ENCODE measurements at regions not wholly inside any gene's neighbourhood (a gene's known extent, or its start where the extent isn't known, plus 50 kb on each side); places are given as distances from the start of the nearest gene placed in this dataset.
A peak's percentile ranks its signal among the peaks of the same experiment; 100 is the strongest.

GRCh38 chr9:113687680-113688371, 188.3 kb upstream of the ZNF618 start:
- H3K4me3 ChIP-seq = no peak overlapping the region
- TF ChIP-seq, protein P1, sequence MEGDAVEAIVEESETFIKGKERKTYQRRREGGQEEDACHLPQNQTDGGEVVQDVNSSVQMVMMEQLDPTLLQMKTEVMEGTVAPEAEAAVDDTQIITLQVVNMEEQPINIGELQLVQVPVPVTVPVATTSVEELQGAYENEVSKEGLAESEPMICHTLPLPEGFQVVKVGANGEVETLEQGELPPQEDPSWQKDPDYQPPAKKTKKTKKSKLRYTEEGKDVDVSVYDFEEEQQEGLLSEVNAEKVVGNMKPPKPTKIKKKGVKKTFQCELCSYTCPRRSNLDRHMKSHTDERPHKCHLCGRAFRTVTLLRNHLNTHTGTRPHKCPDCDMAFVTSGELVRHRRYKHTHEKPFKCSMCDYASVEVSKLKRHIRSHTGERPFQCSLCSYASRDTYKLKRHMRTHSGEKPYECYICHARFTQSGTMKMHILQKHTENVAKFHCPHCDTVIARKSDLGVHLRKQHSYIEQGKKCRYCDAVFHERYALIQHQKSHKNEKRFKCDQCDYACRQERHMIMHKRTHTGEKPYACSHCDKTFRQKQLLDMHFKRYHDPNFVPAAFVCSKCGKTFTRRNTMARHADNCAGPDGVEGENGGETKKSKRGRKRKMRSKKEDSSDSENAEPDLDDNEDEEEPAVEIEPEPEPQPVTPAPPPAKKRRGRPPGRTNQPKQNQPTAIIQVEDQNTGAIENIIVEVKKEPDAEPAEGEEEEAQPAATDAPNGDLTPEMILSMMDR (IDR thresholded peaks at IDR 0.05) = no peak
- H3K36me3 ChIP-seq (ENCODE audit: low read depth) = no peaks in the 10 kb centered on the region
- ATAC-seq = peak; percentile 50
- no peaks in the 10 kb centered on the region for H3K9me3 ChIP-seq
- DNase-seq = no peak
- peaks cover 4% of the 10 kb centered on the region for H3K4me1 ChIP-seq (ENCODE audit: low read depth)
- intact Hi-C loops (cut with DNase I, micrococcal nuclease) = no loop called here

- TF ChIP-seq, protein P1 (IDR thresholded peaks at IDR 0.05) = no peak
- Histone ChIP-seq H3K4me3 (no peak overlapping the region), H3K4me1 (ENCODE audit: low read depth) (peaks cover 4% of the 10 kb centered on the region), H3K9me3 (no peaks in the 10 kb centered on the region), H3K36me3 (ENCODE audit: low read depth) (no peaks in the 10 kb centered on the region)
- ATAC-seq (no peak), DNase-seq (no peak)
- intact Hi-C loops (cut with DNase I, micrococcal nuclease) = no loop called here
Measured at GRCh38 chr9:113690055-113690740, 185.9 kb upstream of the ZNF618 start.

- intact Hi-C loops (cut with DNase I, micrococcal nuclease) = no loop called here
- DNase-seq = no peak
- no peak overlapping the region for H3K4me3 ChIP-seq
- no peak for ATAC-seq
- H3K36me3 ChIP-seq (ENCODE audit: low read depth) = no peaks in the 10 kb centered on the region
- TF ChIP-seq, protein P1 (IDR thresholded peaks at IDR 0.05) = no peak
- H3K9me3 ChIP-seq = no peaks in the 10 kb centered on the region
- peaks cover 4% of the 10 kb centered on the region for H3K4me1 ChIP-seq (ENCODE audit: low read depth)
Measured at GRCh38 chr9:113692256-113692655, 183.9 kb upstream of the ZNF618 start.

DNA sequence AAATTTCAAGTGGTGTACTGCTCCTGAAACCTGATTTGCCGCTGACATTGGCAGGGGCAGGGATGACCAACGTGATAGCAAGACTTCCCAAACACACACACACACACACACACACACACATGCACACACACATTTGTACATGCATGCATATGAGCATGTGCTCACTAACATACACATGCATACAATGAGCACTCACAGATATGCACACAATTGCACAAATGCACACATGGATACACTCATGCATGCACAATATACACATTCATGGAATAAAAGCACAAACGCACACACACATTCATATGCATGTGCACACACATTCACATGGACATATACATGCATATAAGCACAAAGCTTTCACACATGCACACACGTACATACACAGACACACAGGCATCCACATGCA, 181.2 kb upstream of the ZNF618 start:
- Histone ChIP-seq H3K36me3 (ENCODE audit: low read depth) (no peaks in the 10 kb centered on the region), H3K4me3 (no peak overlapping the region), H3K4me1 (ENCODE audit: low read depth) (no peaks in the 10 kb centered on the region), H3K9me3 (no peaks in the 10 kb centered on the region)
- DNase-seq (no peak), ATAC-seq (no peak)
- TF ChIP-seq, protein P1 (IDR thresholded peaks at IDR 0.05) = no peak
- intact Hi-C loops (cut with DNase I, micrococcal nuclease) = no loop called here

DNA sequence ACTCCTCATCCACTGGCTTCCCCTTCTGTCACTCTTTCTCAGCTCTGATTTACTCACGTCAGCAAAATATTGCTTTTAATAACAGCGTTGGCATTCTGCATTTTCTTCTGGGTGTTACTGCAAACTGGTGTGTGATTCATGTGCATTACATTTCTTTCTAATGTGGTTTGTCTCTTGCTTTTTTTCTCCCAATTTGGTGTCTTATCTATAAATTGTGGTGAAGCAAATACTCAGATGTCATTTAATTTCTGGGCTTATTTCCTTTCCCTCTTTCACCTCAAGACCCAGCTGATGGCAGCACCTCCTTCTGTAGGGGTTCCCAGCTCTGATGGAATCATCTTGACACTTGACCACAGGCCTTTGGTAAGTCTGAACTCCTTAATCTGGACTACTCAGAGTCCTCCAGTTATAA, 180.7 kb upstream of the ZNF618 start:
- DNase-seq (no peak), ATAC-seq (no peak)
- TF ChIP-seq, protein P1 (IDR thresholded peaks at IDR 0.05) = no peak
- H3K9me3 ChIP-seq = no peaks in the 10 kb centered on the region
- H3K4me3 ChIP-seq = no peak overlapping the region
- intact Hi-C loops (cut with DNase I, micrococcal nuclease) = no loop called here
- H3K4me1 ChIP-seq (ENCODE audit: low read depth) = no peaks in the 10 kb centered on the region
- H3K36me3 ChIP-seq (ENCODE audit: low read depth) = no peaks in the 10 kb centered on the region
